Endothelial cell (in vitro differentiated cells): ENCODE measurements at regions not wholly inside any gene's neighbourhood (a gene's known extent, or its start where the extent isn't known, plus 50 kb on each side); places are given as distances from the start of the nearest gene placed in this dataset.

Experiments
- DNase-seq: peaks from one replicate; pipeline ENCODE4 v3.0.0; 2021; ENCODE audit warnings: low spot score
- H3K27ac Mint-ChIP-seq: one replicate; pipeline ENCODE4 v1.8.0; 2021; ENCODE audit warnings: mixed read lengths, inconsistent platforms; ENCODE audit not compliant: unreplicated experiment
- H3K27me3 Mint-ChIP-seq: one replicate; pipeline ENCODE4 v1.8.0; 2021; ENCODE audit warnings: mild to moderate bottlenecking, moderate library complexity, mixed read lengths, inconsistent platforms; ENCODE audit not compliant: unreplicated experiment
- H3K36me3 Mint-ChIP-seq: one replicate; pipeline ENCODE4 v1.8.0; 2021; ENCODE audit warnings: mild to moderate bottlenecking, low read depth, mixed read lengths, inconsistent platforms; ENCODE audit not compliant: unreplicated experiment
- H3K4me1 Mint-ChIP-seq: one replicate; pipeline ENCODE4 v1.8.0; 2021; ENCODE audit warnings: mild to moderate bottlenecking, mixed read lengths, inconsistent platforms; ENCODE audit not compliant: unreplicated experiment
- H3K4me3 Mint-ChIP-seq: one replicate; pipeline ENCODE4 v1.8.0; 2021; ENCODE audit warnings: mild to moderate bottlenecking, mixed read lengths, inconsistent platforms; ENCODE audit not compliant: unreplicated experiment
- H3K9me3 Mint-ChIP-seq: one replicate; pipeline ENCODE4 v1.8.0; 2021; ENCODE audit warnings: mixed read lengths, inconsistent platforms; ENCODE audit not compliant: unreplicated experiment
- TF ChIP-seq, protein P1 (sequence below): fragments of 200-600 bp; sonication (generic); IDR thresholded peaks from one replicate; pipeline ENCODE4 v1.5.0; 2021; ENCODE audit warnings: antibody characterized with exemption; ENCODE audit not compliant: unreplicated experiment

DNA sequence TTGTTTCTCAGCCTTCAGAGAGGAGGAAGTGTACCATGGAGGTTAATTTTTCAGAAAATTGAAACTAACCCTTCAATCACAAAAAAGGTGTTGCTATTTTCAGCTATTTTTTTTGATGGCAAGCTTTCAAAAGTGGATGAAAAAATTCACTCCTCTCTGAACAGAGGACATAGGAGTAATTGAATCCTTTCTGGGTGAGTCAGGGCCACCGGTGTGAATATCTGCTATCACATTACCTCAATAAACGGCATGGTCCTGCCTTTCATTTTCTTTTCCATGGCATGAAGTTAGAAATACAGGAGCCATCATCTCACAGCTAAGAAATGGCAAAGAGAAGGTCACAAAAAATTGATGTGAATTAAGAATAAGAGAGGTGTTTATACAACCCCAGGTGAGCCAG is 90.2 kb upstream of the CCDC112 start:
- DNase-seq, result no peak
- H3K27me3 Mint-ChIP-seq, result no peaks in the 10 kb centered on the region
- no peaks in the 10 kb centered on the region for H3K9me3 Mint-ChIP-seq
- H3K36me3 Mint-ChIP-seq, result no peaks in the 10 kb centered on the region
- H3K4me1 Mint-ChIP-seq, result no peaks in the 10 kb centered on the region
- no peak overlapping the region for H3K27ac Mint-ChIP-seq
- H3K4me3 Mint-ChIP-seq, result no peak overlapping the region
- TF ChIP-seq, protein P1, sequence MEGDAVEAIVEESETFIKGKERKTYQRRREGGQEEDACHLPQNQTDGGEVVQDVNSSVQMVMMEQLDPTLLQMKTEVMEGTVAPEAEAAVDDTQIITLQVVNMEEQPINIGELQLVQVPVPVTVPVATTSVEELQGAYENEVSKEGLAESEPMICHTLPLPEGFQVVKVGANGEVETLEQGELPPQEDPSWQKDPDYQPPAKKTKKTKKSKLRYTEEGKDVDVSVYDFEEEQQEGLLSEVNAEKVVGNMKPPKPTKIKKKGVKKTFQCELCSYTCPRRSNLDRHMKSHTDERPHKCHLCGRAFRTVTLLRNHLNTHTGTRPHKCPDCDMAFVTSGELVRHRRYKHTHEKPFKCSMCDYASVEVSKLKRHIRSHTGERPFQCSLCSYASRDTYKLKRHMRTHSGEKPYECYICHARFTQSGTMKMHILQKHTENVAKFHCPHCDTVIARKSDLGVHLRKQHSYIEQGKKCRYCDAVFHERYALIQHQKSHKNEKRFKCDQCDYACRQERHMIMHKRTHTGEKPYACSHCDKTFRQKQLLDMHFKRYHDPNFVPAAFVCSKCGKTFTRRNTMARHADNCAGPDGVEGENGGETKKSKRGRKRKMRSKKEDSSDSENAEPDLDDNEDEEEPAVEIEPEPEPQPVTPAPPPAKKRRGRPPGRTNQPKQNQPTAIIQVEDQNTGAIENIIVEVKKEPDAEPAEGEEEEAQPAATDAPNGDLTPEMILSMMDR, result no peak

DNA sequence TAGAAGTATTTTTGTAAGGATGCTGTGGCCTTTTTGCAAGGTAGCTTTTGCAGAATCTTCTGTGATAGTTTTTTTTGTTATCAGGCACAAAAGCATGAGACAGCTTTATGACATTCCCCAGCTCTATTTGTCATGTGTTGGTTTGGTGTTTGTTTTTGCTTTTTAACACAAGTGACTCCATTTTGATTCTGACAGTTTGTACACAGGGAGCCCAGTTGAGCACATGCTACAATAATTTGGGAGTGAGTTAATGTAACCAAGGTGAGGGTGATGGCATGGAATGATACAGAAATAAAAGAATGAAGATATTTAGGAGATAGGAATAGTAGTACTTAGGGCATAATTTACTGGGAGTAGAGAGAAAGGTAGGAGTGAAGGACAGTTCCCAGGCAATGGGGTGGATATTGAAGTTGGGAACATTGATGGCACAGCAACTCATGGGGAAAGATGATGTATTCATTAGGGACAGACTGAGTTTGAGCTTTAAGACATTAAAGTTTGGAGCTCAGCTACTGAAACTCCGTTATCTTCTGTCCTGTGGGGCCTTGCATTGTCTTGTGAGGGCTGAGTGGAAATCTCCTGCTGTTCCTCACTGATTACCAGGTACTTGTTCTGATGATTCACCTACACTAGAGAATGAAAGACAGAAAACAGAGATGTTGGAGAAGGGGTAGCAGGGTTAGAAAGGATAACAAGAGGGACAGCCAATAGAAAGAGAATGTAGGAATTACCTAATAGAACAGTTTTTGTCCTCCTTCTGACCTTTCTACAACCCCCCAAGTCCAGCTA is 88.3 kb upstream of the CCDC112 start:
- no peaks in the 10 kb centered on the region for H3K27me3 Mint-ChIP-seq
- H3K9me3 Mint-ChIP-seq, result no peaks in the 10 kb centered on the region
- TF ChIP-seq, protein P1, result no peak
- no peaks in the 10 kb centered on the region for H3K4me1 Mint-ChIP-seq
- H3K27ac Mint-ChIP-seq, result no peak overlapping the region
- no peaks in the 10 kb centered on the region for H3K36me3 Mint-ChIP-seq
- no peak overlapping the region for H3K4me3 Mint-ChIP-seq
- no peak for DNase-seq

DNA sequence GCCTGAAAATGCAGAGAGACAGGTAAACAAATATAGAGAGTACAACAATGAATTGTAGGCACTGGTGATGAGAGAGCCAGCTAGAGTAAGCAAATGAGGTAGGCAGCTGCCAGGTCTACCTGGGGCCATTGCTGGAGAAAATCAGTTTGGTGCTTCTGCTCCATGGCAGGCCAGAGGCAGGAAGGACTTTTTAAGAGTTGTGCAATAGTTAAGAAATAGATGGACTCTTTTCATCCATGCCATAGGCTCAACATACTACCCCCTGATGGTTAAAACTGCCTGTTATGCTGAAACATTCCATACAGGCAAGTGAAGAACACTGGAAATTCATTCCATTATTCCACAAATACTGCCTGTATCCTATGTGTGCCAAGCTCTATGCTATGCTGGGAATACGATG is 86.5 kb upstream of the CCDC112 start:
- TF ChIP-seq, protein P1, result no peak
- Mint-ChIP-seq H3K9me3 (no peaks in the 10 kb centered on the region), H3K27ac (no peak overlapping the region), H3K4me3 (no peak overlapping the region), H3K4me1 (no peaks in the 10 kb centered on the region), H3K36me3 (no peaks in the 10 kb centered on the region), H3K27me3 (no peaks in the 10 kb centered on the region)
- DNase-seq, result no peak

DNA sequence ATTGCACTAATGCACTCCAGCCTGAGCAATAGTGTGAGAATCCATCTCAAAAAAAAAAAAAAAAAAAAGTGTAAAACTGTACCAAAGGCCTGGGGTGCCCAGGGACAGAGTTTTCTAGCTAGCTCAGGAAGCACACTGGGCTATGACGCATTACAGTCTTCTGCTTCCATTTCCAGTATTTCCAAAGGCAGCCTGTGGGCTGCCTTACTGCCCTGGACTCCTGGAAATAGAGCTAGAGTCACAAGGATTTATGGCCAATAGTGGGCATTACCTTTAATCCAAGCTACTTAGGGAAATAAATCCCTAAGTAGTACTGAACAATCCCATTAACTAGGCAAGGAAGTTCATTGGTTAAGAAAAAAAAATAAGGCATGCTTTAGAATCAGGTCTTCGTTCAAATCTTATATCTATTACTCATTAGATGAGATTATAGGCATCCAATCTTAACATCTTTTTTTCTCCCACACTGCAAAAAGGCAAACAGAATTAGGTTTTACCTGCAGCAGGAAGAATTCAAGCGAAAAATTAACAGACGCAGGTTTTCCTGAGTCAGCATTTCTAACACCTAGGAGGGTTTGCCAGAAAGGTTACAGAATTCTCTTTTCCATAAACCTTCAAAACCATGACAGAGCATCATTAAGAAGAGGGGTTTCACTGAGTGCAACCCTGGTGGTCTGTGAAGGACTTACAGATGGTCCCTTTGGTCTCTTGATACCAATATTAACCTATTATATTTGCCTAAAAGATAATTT is 85.6 kb upstream of the CCDC112 start:
- TF ChIP-seq, protein P1, result no peak
- Mint-ChIP-seq H3K27ac (no peak overlapping the region), H3K36me3 (no peaks in the 10 kb centered on the region), H3K4me3 (no peak overlapping the region), H3K9me3 (no peaks in the 10 kb centered on the region), H3K27me3 (no peaks in the 10 kb centered on the region), H3K4me1 (no peaks in the 10 kb centered on the region)
- no peak for DNase-seq
